K562 (cell line): ENCODE measurements at regions not wholly inside any gene's neighbourhood (a gene's known extent, or its start where the extent isn't known, plus 50 kb on each side); places are given as distances from the start of the nearest gene placed in this dataset.

Experiments used
- ATAC-seq: fragments of 200-7000 bp; cut with Tn5 transposase; 3 replicates; pipeline ENCODE4 v1.9.1; 2020; ENCODE audit warnings: moderate library complexity
- BruUV-seq: library from RNA; stranded (reverse); fragments of 400-500 nt; replicated peaks from 2 replicates; lab custom pipeline; 2021; lab: Mats Ljungman, UMichigan
- CTCF ChIA-PET: fragments of 300-600 bp; formaldehyde crosslinking; extraction: SDS; loops from one replicate; lab custom pipeline; 2021; ENCODE audit warnings: low intra/inter-chr PET ratio; lab: Yijun Ruan, JAX
- POLR2A ChIA-PET: fragments of 300-600, 350-650 bp; sonication (Branson Sonifier 250); formaldehyde crosslinking; extraction: SDS; loops from one replicate; lab custom pipeline; 2021; ENCODE audit warnings: antibody characterized with exemption, inconsistent platforms; lab: Yijun Ruan, JAX
- DNase-seq, 4 experiments: peaks; one replicate each; pipeline versions ENCODE4 v3.0.0 to v3.0.0-alpha.2; 2011 to 2018; ENCODE audit warnings: low spot score in 3 of 4, mixed read lengths in 3 of 4; ENCODE audit errors: extremely low read depth in 1 of 4
- FAIRE-seq: peaks from 2 replicates; lab custom pipeline; 2011; peaks lifted over from hg19 to GRCh38; lab: Jason Lieb, UNC
- H2AFZ ChIP-seq: 2 replicates; pipeline ENCODE4 v1.6.0; 2011; ENCODE audit warnings: low read depth, low read length, control low read depth, inconsistent platforms
- H3K27ac ChIP-seq: fragments of 200-600 bp; 3 replicates; pipeline ENCODE4 v1.8.0; 2011; ENCODE audit warnings: low read depth, mild to moderate bottlenecking, control low read depth, inconsistent platforms, low read length, moderate library complexity, mixed read lengths; ENCODE audit errors: extremely low read depth
- H3K27me3 ChIP-seq, 2 experiments: fragments of 300-600 bp in 1 of 2; 2 replicates in 1 of 2; 3 replicates in 1 of 2; pipeline versions ENCODE4 v1.6.0 to v1.8.0; 2011; ENCODE audit warnings: inconsistent platforms in 2 of 2, low read length in 2 of 2, mild to moderate bottlenecking in 1 of 2, mixed read lengths in 1 of 2, moderate library complexity in 1 of 2; ENCODE audit not compliant: control insufficient read depth in 2 of 2, insufficient read depth in 2 of 2
- H3K36me3 ChIP-seq: fragments of 300-600 bp; 3 replicates; pipeline ENCODE4 v1.8.0; 2011; ENCODE audit warnings: mild to moderate bottlenecking, low read length, inconsistent platforms; ENCODE audit not compliant: control insufficient read depth, insufficient read depth
- H3K4me1 ChIP-seq, 2 experiments: fragments of 200-600 bp in 1 of 2; replicated peaks in 1 of 2; 2 replicates in 1 of 2; 3 replicates in 1 of 2; pipeline versions ENCODE4 v1.5.1 to v1.8.0; 2011; ENCODE audit warnings: inconsistent platforms in 2 of 2, low read length in 2 of 2, mild to moderate bottlenecking in 1 of 2, mixed read lengths in 1 of 2, moderate library complexity in 1 of 2; ENCODE audit not compliant: control insufficient read depth in 2 of 2, insufficient read depth in 2 of 2
- H3K4me2 ChIP-seq: 2 replicates; pipeline ENCODE4 v1.6.1; 2011; ENCODE audit warnings: low read length, control low read depth, inconsistent platforms, mixed read lengths; ENCODE audit not compliant: insufficient read depth
- H3K4me3 ChIP-seq: fragments of 200-600 bp; sonication (generic), shearing (Covaris generic); 2 replicates; pipeline ENCODE4 v1.5.1; 2016; ENCODE audit warnings: control low read depth, inconsistent platforms
- H3K79me2 ChIP-seq: fragments of 200-600 bp; 3 replicates; pipeline ENCODE4 v1.8.0; 2011; ENCODE audit warnings: low read length, inconsistent platforms; ENCODE audit not compliant: control insufficient read depth, insufficient read depth
- H3K9ac ChIP-seq, 2 experiments: 2 replicates each; pipeline versions ENCODE4 v1.6.0 to v1.6.1; 2011; ENCODE audit warnings: low read depth in 2 of 2, low read length in 2 of 2, control low read depth in 1 of 2, inconsistent platforms in 1 of 2, mild to moderate bottlenecking in 1 of 2, mixed read lengths in 1 of 2; ENCODE audit not compliant: insufficient read depth in 1 of 2
- H3K9me1 ChIP-seq: one replicate; pipeline ENCODE4 v1.6.0; 2011; ENCODE audit warnings: inconsistent platforms, mild to moderate bottlenecking, low read length, moderate library complexity; ENCODE audit not compliant: control insufficient read depth, insufficient read depth
- H3K9me3 ChIP-seq: replicated peaks from 2 replicates; pipeline ENCODE4 v1.5.1; 2011; ENCODE audit warnings: low read depth, low read length, inconsistent platforms; ENCODE audit not compliant: control insufficient read depth, insufficient read depth
- H4K20me1 ChIP-seq: replicated peaks from 2 replicates; pipeline ENCODE4 v1.6.1; 2011; ENCODE audit warnings: low read length, inconsistent platforms, mixed read lengths; ENCODE audit not compliant: control insufficient read depth, insufficient read depth
- ARNT ChIP-seq, 2 experiments: fragments of 450-650 bp; IDR thresholded peaks; 2 replicates each; pipeline ENCODE4 v1.6.1; 2016; ENCODE audit warnings: mild to moderate bottlenecking in 1 of 2
- C11orf30 ChIP-seq: fragments of 450-650 bp; IDR thresholded peaks from 2 replicates; pipeline ENCODE4 v1.6.1; 2016; ENCODE audit warnings: low read depth, mild to moderate bottlenecking
- JUND ChIP-seq, 2 experiments: IDR thresholded peaks; 2 replicates in 1 of 2; 3 replicates in 1 of 2; pipeline ENCODE4 v1.6.1; 2011; ENCODE audit warnings: borderline replicate concordance in 2 of 2, low read depth in 2 of 2, low read length in 2 of 2, improper control_type of control experiment in 1 of 2, missing biosample characterization in 1 of 2, missing genetic modification characterization in 1 of 2, missing genetic modification reagents in 1 of 2
- KAT2B ChIP-seq: IDR thresholded peaks from one replicate; pipeline ENCODE4 v1.6.1; 2012; ENCODE audit warnings: low read depth, mild to moderate bottlenecking, control low read depth, inconsistent platforms, low read length, moderate library complexity
- L3MBTL2 ChIP-seq: fragments of 450-650 bp; IDR thresholded peaks from 2 replicates; pipeline ENCODE4 v1.6.1; 2016; ENCODE audit warnings: mild to moderate bottlenecking, moderate library complexity
- MAFG ChIP-seq: fragments of 450-650 bp; conservative IDR thresholded peaks from 2 replicates; pipeline ENCODE4 v1.6.1; 2016; ENCODE audit warnings: missing genetic modification characterization, missing compliant biosample characterization
- MAFK ChIP-seq: IDR thresholded peaks from 2 replicates; pipeline ENCODE4 v1.6.1; 2011; ENCODE audit warnings: low read length, improper control_type of control experiment
- MECOM ChIP-seq: fragments of 250-450 bp; sonication (Bioruptor Pico); IDR thresholded peaks from 2 replicates; pipeline ENCODE4 v1.8.0; 2022; ENCODE audit warnings: inconsistent platforms
- NFE2 ChIP-seq: IDR thresholded peaks from 2 replicates; pipeline ENCODE4 v1.6.1; 2014; ENCODE audit warnings: antibody characterized with exemption, low read depth
- NR2C1 ChIP-seq, 2 experiments: fragments of 450-650 bp; IDR thresholded peaks; 2 replicates each; pipeline ENCODE4 v1.6.1; 2017; ENCODE audit warnings: mild to moderate bottlenecking in 2 of 2, antibody characterized with exemption in 1 of 2, inconsistent platforms in 1 of 2, missing compliant biosample characterization in 1 of 2, missing genetic modification characterization in 1 of 2
- NR2C2 ChIP-seq, 2 experiments: fragments of 200-800 bp in 1 of 2; sonication (Bioruptor generic) in 1 of 2; sonication (generic) in 1 of 2; formaldehyde crosslinking in 1 of 2; IDR thresholded peaks; 2 replicates each; pipeline versions ENCODE4 v1.6.1 to v1.8.0; 2016 to 2022; ENCODE audit warnings: mild to moderate bottlenecking in 1 of 2, missing compliant biosample characterization in 1 of 2, missing genetic modification characterization in 1 of 2, missing genetic modification reagents in 1 of 2
- SOX6 ChIP-seq: fragments of 450-650 bp; IDR thresholded peaks from 2 replicates; pipeline ENCODE4 v1.6.1; 2014; ENCODE audit warnings: mild to moderate bottlenecking
- SPI1 ChIP-seq: IDR thresholded peaks from 2 replicates; pipeline ENCODE4 v1.6.1; 2011; ENCODE audit warnings: low read depth, low read length, control low read depth, borderline replicate concordance
- ZNF12 ChIP-seq: sonication (generic); formaldehyde crosslinking; IDR thresholded peaks from 2 replicates; pipeline ENCODE4 v1.4.0; 2020; ENCODE audit warnings: mild to moderate bottlenecking, missing genetic modification reagents
- WGBS: fragments of 100-300 bp; shearing (Covaris generic); methylation state at CpG from one replicate; pipeline ENCODE4 v1.1.6; 2016; ENCODE audit warnings: low coverage, mixed read lengths; ENCODE audit not compliant: insufficient coverage; ENCODE audit errors: missing lambda C conversion rate; 5-methylcytosine and 5-hydroxymethylcytosine counted together
- in situ Hi-C: fragments of 300-500 bp; cut with MboI; formaldehyde crosslinking; loops from 4 replicates; pipeline ENCODE4 v1.15.0; 2018; ENCODE audit warnings: inconsistent platforms, mixed read lengths
- intact Hi-C: fragments of 100-400 bp; cut with micrococcal nuclease; formaldehyde crosslinking; loops from 2 replicates; pipeline ENCODE4 v1.14.2; 2022
- TF ChIP-seq, protein P1 (sequence below), 2 experiments: fragments of 250-450 bp in 1 of 2; fragments of 450-650 bp in 1 of 2; sonication (Bioruptor Pico) in 1 of 2; IDR thresholded peaks; 2 replicates each; pipeline versions ENCODE4 v1.6.1 to v1.8.0; 2016 to 2021; ENCODE audit warnings: mild to moderate bottlenecking in 2 of 2, moderate library complexity in 2 of 2, missing compliant biosample characterization in 1 of 2, missing genetic modification characterization in 1 of 2
- TF ChIP-seq, protein P2 (sequence below): sonication (generic); formaldehyde crosslinking; IDR thresholded peaks from 2 replicates; pipeline ENCODE4 v1.9.0; 2022; ENCODE audit warnings: mild to moderate bottlenecking, missing genetic modification reagents
- TF ChIP-seq, protein P3 (sequence below), 2 experiments: IDR thresholded peaks; 2 replicates each; pipeline ENCODE4 v1.6.1; 2011; ENCODE audit warnings: borderline replicate concordance in 1 of 2, control low read depth in 1 of 2, low read depth in 1 of 2, low read length in 1 of 2, mild to moderate bottlenecking in 1 of 2, mixed read lengths in 1 of 2, moderate library complexity in 1 of 2; ENCODE audit not compliant: insufficient read depth in 1 of 2, insufficient read length in 1 of 2, poor library complexity in 1 of 2, severe bottlenecking in 1 of 2; ENCODE audit errors: extremely low read depth in 1 of 2

DNA sequence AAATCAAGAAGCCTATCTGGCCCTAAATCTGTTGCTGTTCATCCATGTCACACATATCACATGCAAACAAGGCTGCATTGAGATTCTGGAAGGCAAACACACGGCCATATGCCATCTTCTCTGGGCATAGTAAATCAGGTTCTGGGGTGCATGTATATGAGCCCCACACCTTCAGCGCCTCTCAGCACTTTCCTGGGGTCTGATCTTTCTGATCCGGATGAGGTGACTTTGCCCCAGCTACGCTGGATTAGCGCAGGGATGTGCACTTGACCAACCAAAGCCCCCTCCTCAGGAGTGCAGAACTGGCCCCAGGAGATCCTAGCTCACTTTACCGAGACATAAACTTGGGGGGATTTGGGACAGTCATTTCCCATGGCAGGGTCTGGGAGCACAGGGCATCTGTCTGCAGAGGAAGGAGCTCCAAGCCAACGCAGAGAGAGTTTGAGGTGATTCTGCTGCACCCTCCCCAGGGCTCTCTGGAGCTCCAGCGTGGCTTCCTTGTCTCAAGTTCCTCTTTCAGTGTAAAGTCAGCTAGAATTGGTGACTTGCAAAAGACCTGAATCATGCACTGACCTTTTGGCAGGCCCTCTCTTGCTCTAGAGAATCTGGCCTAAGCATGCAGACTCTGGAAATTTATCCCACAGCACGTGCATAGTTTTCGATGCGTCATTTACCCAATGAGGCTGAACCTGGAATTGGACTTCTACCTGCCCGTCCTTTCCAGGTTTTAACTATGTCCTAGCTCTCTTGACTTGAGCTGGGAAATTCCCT is 63.5 kb upstream of the KLF13 start:
- peak; percentile 45; the same call in 2 of the 3 replicates for ATAC-seq
- POLR2A ChIA-PET = interaction anchor here (1.1 to 1.5 kb wide), 3 partner anchors 8 to 172 kb away, joined by 3 to 5 read pairs (median 3); no protein-coding TSS in a partner anchor
- no peaks in the 10 kb centered on the region for H3K79me2 ChIP-seq
- H3K27me3 ChIP-seq = peaks cover 0 to 14% of the 10 kb centered on the region in 2 experiments; a peak in 1 of 5 replicates
- no peak overlapping the region for H3K27ac ChIP-seq
- in situ Hi-C loops (no loop called here), intact Hi-C loops (no loop called here)
- no peak overlapping the region for H3K4me2 ChIP-seq
- H3K4me1 ChIP-seq = peaks cover 2 to 31% of the 10 kb centered on the region in 2 experiments; a peak in 4 of 5 replicates
- no peaks in the 10 kb centered on the region for H3K9me3 ChIP-seq
- under 1% methylated on average over 12 of the region's 12 CpGs for WGBS
- CTCF ChIA-PET = no interaction called here
- peak; percentile 48 for FAIRE-seq
- BruUV-seq = no TSS peak
- H4K20me1 ChIP-seq = no peaks in the 10 kb centered on the region
- no peak overlapping the region for H3K4me3 ChIP-seq
- no peaks in the 10 kb centered on the region for H3K9me1 ChIP-seq
- DNase-seq = peak in 1 of 4 experiments; percentile 14
- H3K36me3 ChIP-seq = no peaks in the 10 kb centered on the region
- H2AFZ ChIP-seq = no peak overlapping the region
- H3K9ac ChIP-seq = no peak overlapping the region
- TF ChIP-seq MECOM (CRISPR knock-in tag) = no peak
- TF ChIP-seq, protein P1, sequence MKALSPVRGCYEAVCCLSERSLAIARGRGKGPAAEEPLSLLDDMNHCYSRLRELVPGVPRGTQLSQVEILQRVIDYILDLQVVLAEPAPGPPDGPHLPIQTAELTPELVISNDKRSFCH (CRISPR knock-in tag; IDR thresholded peaks at IDR 0.05) = no peak
- TF ChIP-seq, protein P1 (tag; IDR thresholded peaks at IDR 0.05) = peak; percentile 95
- no peak for TF ChIP-seq NR2C2 (CRISPR knock-in tag; IDR thresholded peaks at IDR 0.05)
- TF ChIP-seq NR2C2 (tag; IDR thresholded peaks at IDR 0.05) = peak; percentile 74
- TF ChIP-seq ZNF12 (CRISPR knock-in tag) = no peak
- TF ChIP-seq NR2C1 (IDR thresholded peaks at IDR 0.05) = no peak
- 0 out of 2 replicates have a peak, but pooled peaks have one; percentile 29 for TF ChIP-seq NR2C1 (tag; IDR thresholded peaks at IDR 0.05)
- TF ChIP-seq SOX6 = 0 out of 2 replicates have a peak, but pooled peaks have one; percentile 10
- TF ChIP-seq MAFG = peak; percentile 76
- TF ChIP-seq MAFK = peak; percentile 65
- TF ChIP-seq, protein P2, sequence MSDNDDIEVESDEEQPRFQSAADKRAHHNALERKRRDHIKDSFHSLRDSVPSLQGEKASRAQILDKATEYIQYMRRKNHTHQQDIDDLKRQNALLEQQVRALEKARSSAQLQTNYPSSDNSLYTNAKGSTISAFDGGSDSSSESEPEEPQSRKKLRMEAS (CRISPR knock-in tag) = peak; percentile 26; the same call in 1 of the 2 replicates
- TF ChIP-seq C11orf30 = peak; percentile 41; the same call in 1 of the 2 replicates
- peak; percentile 74 for TF ChIP-seq NFE2
- peak; percentile 85 for TF ChIP-seq L3MBTL2
- TF ChIP-seq ARNT (IDR thresholded peaks at IDR 0.05) = peak in 1 of 2 experiments; percentile 95; a peak in 2 of 4 replicates
- peak; percentile 47; the same call in 1 of the 2 replicates for TF ChIP-seq SPI1
- TF ChIP-seq JUND (IDR thresholded peaks at IDR 0.05; ENCODE audit: borderline replicate concordance, low read depth, low read length) = no peak
- TF ChIP-seq JUND (tag; IDR thresholded peaks at IDR 0.05; ENCODE audit: borderline replicate concordance, low read depth, low read length) = peak; percentile 65; the same call in 2 of the 3 replicates
- TF ChIP-seq, protein P3, sequence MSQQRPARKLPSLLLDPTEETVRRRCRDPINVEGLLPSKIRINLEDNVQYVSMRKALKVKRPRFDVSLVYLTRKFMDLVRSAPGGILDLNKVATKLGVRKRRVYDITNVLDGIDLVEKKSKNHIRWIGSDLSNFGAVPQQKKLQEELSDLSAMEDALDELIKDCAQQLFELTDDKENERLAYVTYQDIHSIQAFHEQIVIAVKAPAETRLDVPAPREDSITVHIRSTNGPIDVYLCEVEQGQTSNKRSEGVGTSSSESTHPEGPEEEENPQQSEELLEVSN (IDR thresholded peaks at IDR 0.05; ENCODE audit: borderline replicate concordance in 1 of 2, extremely low read depth in 1 of 2, insufficient read depth in 1 of 2, insufficient read length in 1 of 2, low read depth in 1 of 2, low read length in 1 of 2, poor library complexity in 1 of 2, severe bottlenecking in 1 of 2) = peak in 1 of 2 experiments; percentile 15
- no peak for TF ChIP-seq KAT2B
